Caco-2 (cell line): ENCODE measurements at regions not wholly inside any gene's neighbourhood (a gene's known extent, or its start where the extent isn't known, plus 50 kb on each side); places are given as distances from the start of the nearest gene placed in this dataset.

ENCODE experiments used
- BruUV-seq: library from RNA; stranded (reverse); fragments of 400-500 nt; replicated peaks from 2 replicates; lab custom pipeline; 2021; lab: Mats Ljungman, UMichigan
- CTCF ChIA-PET: fragments of 300-600 bp; sonication (Branson Sonifier 250); formaldehyde crosslinking; loops from one replicate; lab custom pipeline; 2022; ENCODE audit warnings: antibody characterized with exemption; lab: Charles Lee
- POLR2A ChIA-PET: fragments of 300-600 bp; sonication (Branson Sonifier 250); formaldehyde crosslinking; loops from one replicate; lab custom pipeline; 2022; ENCODE audit warnings: antibody characterized with exemption; lab: Charles Lee
- DNase-seq, 2 experiments: peaks; one replicate each; pipeline versions ENCODE4 v3.0.0 to v3.0.0-alpha.2; 2020 to 2022
- H3K27me3 ChIP-seq: replicated peaks from 2 replicates; pipeline ENCODE4 v1.6.0; 2011; ENCODE audit warnings: low read length; ENCODE audit not compliant: control insufficient read depth, insufficient read depth
- H3K36me3 ChIP-seq: 2 replicates; pipeline ENCODE4 v1.5.1; 2011; ENCODE audit warnings: low read length; ENCODE audit not compliant: control insufficient read depth, insufficient read depth
- H3K4me1 ChIP-seq: fragments of 250-450 bp; sonication (Bioruptor Pico); 2 replicates; pipeline ENCODE4 v1.5.1; 2020; ENCODE audit warnings: mild to moderate bottlenecking
- H3K4me3 ChIP-seq: 2 replicates; pipeline ENCODE4 v1.5.1; 2011; ENCODE audit warnings: low read depth, mild to moderate bottlenecking, control low read depth, low read length
- H3K9me3 ChIP-seq: fragments of 250-450 bp; sonication (Bioruptor Pico); 2 replicates; pipeline ENCODE4 v1.5.1; 2020; ENCODE audit warnings: mild to moderate bottlenecking, moderate library complexity
- H3K27ac Mint-ChIP-seq: one replicate; pipeline ENCODE4 v1.8.0; 2022; ENCODE audit warnings: mixed read lengths; ENCODE audit not compliant: unreplicated experiment
- H3K27me3 Mint-ChIP-seq: one replicate; pipeline ENCODE4 v1.8.0; 2022; ENCODE audit warnings: mixed read lengths; ENCODE audit not compliant: insufficient read depth, unreplicated experiment
- H3K36me3 Mint-ChIP-seq: one replicate; pipeline ENCODE4 v1.8.0; 2022; ENCODE audit warnings: mild to moderate bottlenecking, mixed read lengths; ENCODE audit not compliant: insufficient read depth, unreplicated experiment
- H3K4me1 Mint-ChIP-seq: one replicate; pipeline ENCODE4 v1.8.0; 2022; ENCODE audit warnings: low read depth, mixed read lengths; ENCODE audit not compliant: unreplicated experiment
- H3K4me3 Mint-ChIP-seq: one replicate; pipeline ENCODE4 v1.8.0; 2022; ENCODE audit warnings: mild to moderate bottlenecking, moderate library complexity, mixed read lengths; ENCODE audit not compliant: unreplicated experiment
- H3K9me3 Mint-ChIP-seq: one replicate; pipeline ENCODE4 v1.8.0; 2022; ENCODE audit warnings: mixed read lengths; ENCODE audit not compliant: unreplicated experiment
- intact Hi-C: fragments of 100-400 bp; cut with micrococcal nuclease; formaldehyde crosslinking; loops from one replicate; pipeline ENCODE4 v1.10.0; 2022; ENCODE audit not compliant: unreplicated experiment
- TF ChIP-seq, protein P1 (sequence below), 2 experiments: fragments of 200-600 bp in 1 of 2; IDR thresholded peaks; 1 replicate in 1 of 2; 2 replicates in 1 of 2; pipeline versions ENCODE4 v1.5.1 to v1.8.0; 2011 to 2022; ENCODE audit warnings: antibody characterized with exemption in 1 of 2, control low read depth in 1 of 2, inconsistent platforms in 1 of 2, low read depth in 1 of 2, low read length in 1 of 2, mild to moderate bottlenecking in 1 of 2, moderate library complexity in 1 of 2; ENCODE audit not compliant: insufficient read depth in 1 of 2, severe bottlenecking in 1 of 2, unreplicated experiment in 1 of 2

DNA sequence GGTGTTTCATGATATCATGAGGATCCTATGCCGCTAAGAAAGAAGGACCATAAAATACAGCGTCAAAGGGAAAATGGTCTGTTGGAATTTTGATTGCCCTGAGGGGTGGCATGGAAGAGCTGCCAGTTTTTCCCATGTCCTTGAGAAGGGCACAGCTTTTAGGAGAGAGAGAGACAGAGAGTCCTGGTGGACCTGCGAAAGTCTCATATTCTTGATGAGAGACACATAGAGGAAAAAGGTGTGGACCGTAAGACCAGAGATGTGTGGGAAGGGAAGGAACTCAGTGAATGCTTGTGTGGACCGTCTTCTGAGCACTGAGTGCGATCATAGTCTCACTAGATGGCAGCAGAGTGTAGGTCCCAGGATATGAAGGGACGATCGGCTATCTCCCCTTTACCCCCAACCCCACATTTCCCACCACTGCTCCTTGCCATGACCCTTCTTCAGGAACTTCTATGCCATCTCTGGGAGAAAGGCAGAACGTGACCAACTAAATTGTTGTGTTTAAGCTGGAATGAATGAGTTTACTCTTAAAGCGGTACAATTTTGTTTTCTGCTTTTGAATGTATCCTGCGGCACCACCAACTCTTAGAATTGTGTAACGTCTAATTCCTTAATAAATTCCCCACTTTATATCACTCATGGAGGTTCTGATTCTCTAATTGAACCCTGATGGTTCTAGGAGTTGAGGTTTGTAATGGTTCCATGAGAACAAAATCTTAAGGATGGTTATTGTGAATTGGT is 117.7 kb downstream of the CTH start:
- no peaks in the 10 kb centered on the region for H3K36me3 Mint-ChIP-seq
- H3K27me3 ChIP-seq = no peaks in the 10 kb centered on the region
- TF ChIP-seq, protein P1, sequence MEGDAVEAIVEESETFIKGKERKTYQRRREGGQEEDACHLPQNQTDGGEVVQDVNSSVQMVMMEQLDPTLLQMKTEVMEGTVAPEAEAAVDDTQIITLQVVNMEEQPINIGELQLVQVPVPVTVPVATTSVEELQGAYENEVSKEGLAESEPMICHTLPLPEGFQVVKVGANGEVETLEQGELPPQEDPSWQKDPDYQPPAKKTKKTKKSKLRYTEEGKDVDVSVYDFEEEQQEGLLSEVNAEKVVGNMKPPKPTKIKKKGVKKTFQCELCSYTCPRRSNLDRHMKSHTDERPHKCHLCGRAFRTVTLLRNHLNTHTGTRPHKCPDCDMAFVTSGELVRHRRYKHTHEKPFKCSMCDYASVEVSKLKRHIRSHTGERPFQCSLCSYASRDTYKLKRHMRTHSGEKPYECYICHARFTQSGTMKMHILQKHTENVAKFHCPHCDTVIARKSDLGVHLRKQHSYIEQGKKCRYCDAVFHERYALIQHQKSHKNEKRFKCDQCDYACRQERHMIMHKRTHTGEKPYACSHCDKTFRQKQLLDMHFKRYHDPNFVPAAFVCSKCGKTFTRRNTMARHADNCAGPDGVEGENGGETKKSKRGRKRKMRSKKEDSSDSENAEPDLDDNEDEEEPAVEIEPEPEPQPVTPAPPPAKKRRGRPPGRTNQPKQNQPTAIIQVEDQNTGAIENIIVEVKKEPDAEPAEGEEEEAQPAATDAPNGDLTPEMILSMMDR (IDR thresholded peaks at IDR 0.05; ENCODE audit: insufficient read depth in 1 of 2, low read depth in 1 of 2, low read length in 1 of 2, severe bottlenecking in 1 of 2, unreplicated experiment in 1 of 2) = peak; percentile 33 to 50
- no TSS peak for BruUV-seq
- no peaks in the 10 kb centered on the region for H3K9me3 ChIP-seq
- H3K27ac Mint-ChIP-seq = no peak overlapping the region
- no peaks in the 10 kb centered on the region for H3K9me3 Mint-ChIP-seq
- intact Hi-C loops = loop anchor here (1.0 to 10.0 kb wide), 2 partner anchors 89 to 366 kb away; no protein-coding TSS in a partner anchor
- no peaks in the 10 kb centered on the region for H3K4me1 Mint-ChIP-seq
- no peaks in the 10 kb centered on the region for H3K36me3 ChIP-seq
- H3K4me3 ChIP-seq = no peak overlapping the region
- ChIA-PET CTCF (interaction anchor here (1.7 kb wide), 1 partner anchor 89 kb away, joined by 4 read pairs; no protein-coding TSS in a partner anchor), POLR2A (no interaction called here)
- H3K27me3 Mint-ChIP-seq = peaks cover 10% of the 10 kb centered on the region
- H3K4me1 ChIP-seq = no peaks in the 10 kb centered on the region
- DNase-seq = peak; percentile 23 to 33
- no peak overlapping the region for H3K4me3 Mint-ChIP-seq

DNA sequence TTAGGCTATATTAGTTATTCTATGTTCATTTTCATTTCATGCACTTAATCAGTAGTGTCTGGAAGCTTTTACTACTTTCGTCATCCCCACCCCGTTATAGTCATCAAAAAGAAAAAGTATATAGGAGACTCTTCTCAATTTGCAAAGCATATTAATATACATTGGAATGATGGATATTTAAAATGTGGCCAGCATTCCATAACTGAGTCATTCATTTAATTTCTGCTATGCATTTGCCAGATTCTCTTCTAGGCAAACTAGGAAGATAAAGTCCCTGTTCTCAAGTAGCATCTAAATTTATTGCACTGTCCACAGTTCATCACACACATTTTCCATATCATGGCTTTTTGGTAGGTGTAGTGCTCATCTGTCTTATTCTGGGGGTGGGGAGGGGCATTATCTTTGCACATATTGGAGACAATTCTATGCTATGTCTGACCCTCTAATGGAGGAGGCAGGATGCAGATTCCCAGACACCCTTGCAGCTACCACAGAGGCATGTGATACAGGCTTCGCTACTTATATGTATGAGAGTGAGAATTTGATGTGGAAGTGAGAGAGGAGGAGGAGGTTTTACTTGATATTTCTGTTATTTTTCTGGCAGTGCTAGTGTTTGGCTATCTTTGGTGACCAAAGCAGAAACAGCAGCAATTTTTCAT is 125.8 kb downstream of the CTH start:
- no peak overlapping the region for H3K4me3 ChIP-seq
- POLR2A ChIA-PET = no interaction called here
- H3K9me3 Mint-ChIP-seq = no peaks in the 10 kb centered on the region
- no peak overlapping the region for H3K4me3 Mint-ChIP-seq
- TF ChIP-seq, protein P1 (IDR thresholded peaks at IDR 0.05; ENCODE audit: insufficient read depth in 1 of 2, low read depth in 1 of 2, low read length in 1 of 2, severe bottlenecking in 1 of 2, unreplicated experiment in 1 of 2) = no peak
- H3K27me3 Mint-ChIP-seq = peaks cover 4% of the 10 kb centered on the region
- intact Hi-C loops = no loop called here
- no peaks in the 10 kb centered on the region for H3K9me3 ChIP-seq
- no peaks in the 10 kb centered on the region for H3K4me1 Mint-ChIP-seq
- H3K36me3 ChIP-seq = no peaks in the 10 kb centered on the region
- no peaks in the 10 kb centered on the region for H3K4me1 ChIP-seq
- H3K27me3 ChIP-seq = no peaks in the 10 kb centered on the region
- no peak overlapping the region for H3K27ac Mint-ChIP-seq
- CTCF ChIA-PET = no interaction called here
- no TSS peak for BruUV-seq
- no peaks in the 10 kb centered on the region for H3K36me3 Mint-ChIP-seq
- no peak for DNase-seq

DNA sequence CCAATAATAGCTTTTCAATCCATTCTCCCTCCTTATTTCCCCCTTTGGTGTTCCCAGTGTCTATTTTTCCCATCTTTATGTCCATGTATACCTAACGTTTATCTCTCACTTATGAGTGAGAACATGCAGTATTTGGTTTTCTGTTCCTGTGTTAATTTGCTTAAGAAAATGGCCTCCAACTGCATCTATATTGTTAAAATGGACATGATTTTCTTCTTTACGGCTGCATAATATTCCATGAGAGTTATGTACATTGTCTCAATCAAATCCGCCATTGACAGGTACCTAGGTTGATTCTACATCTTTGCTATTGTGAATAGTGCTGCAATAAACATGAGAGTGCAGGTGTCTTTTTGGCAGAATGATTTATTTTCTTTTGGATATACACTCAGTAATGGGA is 126.7 kb downstream of the CTH start:
- H3K4me1 Mint-ChIP-seq = no peaks in the 10 kb centered on the region
- no peak overlapping the region for H3K27ac Mint-ChIP-seq
- ChIA-PET CTCF (no interaction called here), POLR2A (no interaction called here)
- no peaks in the 10 kb centered on the region for H3K36me3 ChIP-seq
- no peaks in the 10 kb centered on the region for H3K27me3 ChIP-seq
- H3K9me3 Mint-ChIP-seq = no peaks in the 10 kb centered on the region
- TF ChIP-seq, protein P1 (IDR thresholded peaks at IDR 0.05; ENCODE audit: insufficient read depth in 1 of 2, low read depth in 1 of 2, low read length in 1 of 2, severe bottlenecking in 1 of 2, unreplicated experiment in 1 of 2) = no peak
- no peak for DNase-seq
- no peaks in the 10 kb centered on the region for H3K36me3 Mint-ChIP-seq
- BruUV-seq = no TSS peak
- no peak overlapping the region for H3K4me3 ChIP-seq
- no peak overlapping the region for H3K4me3 Mint-ChIP-seq
- peaks cover 4% of the 10 kb centered on the region for H3K27me3 Mint-ChIP-seq
- no peaks in the 10 kb centered on the region for H3K4me1 ChIP-seq
- intact Hi-C loops = no loop called here
- H3K9me3 ChIP-seq = no peaks in the 10 kb centered on the region
